NB4 (cell line): ENCODE measurements at regions not wholly inside any gene's neighbourhood (a gene's known extent, or its start where the extent isn't known, plus 50 kb on each side); places are given as distances from the start of the nearest gene placed in this dataset.

Experiments
- DNase-seq: peaks from one replicate; pipeline ENCODE4 v3.0.0; 2010; ENCODE audit warnings: low read depth
- H3K4me3 ChIP-seq: one replicate; pipeline ENCODE4 v1.5.1; 2011; ENCODE audit warnings: mild to moderate bottlenecking, low read depth, low read length, moderate library complexity
- MAX ChIP-seq: IDR thresholded peaks from 2 replicates; pipeline ENCODE4 v1.6.1; 2011; ENCODE audit warnings: low read depth, low read length
- MYC ChIP-seq: IDR thresholded peaks from 2 replicates; pipeline ENCODE4 v1.6.1; 2011; ENCODE audit warnings: low read depth, low read length
- POLR2A ChIP-seq: IDR thresholded peaks from 2 replicates; pipeline ENCODE4 v1.6.1; 2011; ENCODE audit warnings: mild to moderate bottlenecking; ENCODE audit not compliant: insufficient read length; ENCODE audit errors: extremely low read depth
- TF ChIP-seq, protein P1 (sequence below): IDR thresholded peaks from one replicate; pipeline ENCODE4 v1.5.1; 2012; ENCODE audit warnings: low read depth, low read length

- TF ChIP-seq MYC (no peak), POLR2A (no peak), MAX (no peak)
- TF ChIP-seq, protein P1, sequence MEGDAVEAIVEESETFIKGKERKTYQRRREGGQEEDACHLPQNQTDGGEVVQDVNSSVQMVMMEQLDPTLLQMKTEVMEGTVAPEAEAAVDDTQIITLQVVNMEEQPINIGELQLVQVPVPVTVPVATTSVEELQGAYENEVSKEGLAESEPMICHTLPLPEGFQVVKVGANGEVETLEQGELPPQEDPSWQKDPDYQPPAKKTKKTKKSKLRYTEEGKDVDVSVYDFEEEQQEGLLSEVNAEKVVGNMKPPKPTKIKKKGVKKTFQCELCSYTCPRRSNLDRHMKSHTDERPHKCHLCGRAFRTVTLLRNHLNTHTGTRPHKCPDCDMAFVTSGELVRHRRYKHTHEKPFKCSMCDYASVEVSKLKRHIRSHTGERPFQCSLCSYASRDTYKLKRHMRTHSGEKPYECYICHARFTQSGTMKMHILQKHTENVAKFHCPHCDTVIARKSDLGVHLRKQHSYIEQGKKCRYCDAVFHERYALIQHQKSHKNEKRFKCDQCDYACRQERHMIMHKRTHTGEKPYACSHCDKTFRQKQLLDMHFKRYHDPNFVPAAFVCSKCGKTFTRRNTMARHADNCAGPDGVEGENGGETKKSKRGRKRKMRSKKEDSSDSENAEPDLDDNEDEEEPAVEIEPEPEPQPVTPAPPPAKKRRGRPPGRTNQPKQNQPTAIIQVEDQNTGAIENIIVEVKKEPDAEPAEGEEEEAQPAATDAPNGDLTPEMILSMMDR, result no peak
- DNase-seq, result no peak
- no peak overlapping the region for H3K4me3 ChIP-seq
Observed at GRCh38 chr6:8948733-8949132, 513.4 kb upstream of the SLC35B3 start.

DNA sequence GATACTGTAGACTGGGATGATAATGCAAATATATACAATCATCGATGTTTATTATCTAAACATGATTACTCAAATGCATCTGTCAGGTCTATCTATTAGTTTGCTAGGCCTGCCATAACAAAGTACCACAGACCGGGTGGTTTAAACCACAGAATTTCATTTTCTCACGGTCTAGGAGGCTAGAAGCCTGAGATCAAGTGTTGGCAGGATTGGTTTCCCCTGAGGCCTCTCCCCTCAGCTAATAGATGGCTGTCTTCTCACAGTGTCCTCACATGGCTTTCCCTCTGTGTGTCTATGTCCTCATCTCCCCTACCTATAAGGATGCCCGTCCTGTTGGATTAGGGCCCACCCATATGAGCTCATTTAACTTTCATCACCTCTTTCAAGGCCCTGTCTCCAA lies 512.6 kb upstream of the SLC35B3 start:
- H3K4me3 ChIP-seq, result no peak overlapping the region
- no peak for DNase-seq
- TF ChIP-seq POLR2A, result no peak
- no peak for TF ChIP-seq MYC
- TF ChIP-seq MAX, result no peak
- TF ChIP-seq, protein P1, result no peak

DNA sequence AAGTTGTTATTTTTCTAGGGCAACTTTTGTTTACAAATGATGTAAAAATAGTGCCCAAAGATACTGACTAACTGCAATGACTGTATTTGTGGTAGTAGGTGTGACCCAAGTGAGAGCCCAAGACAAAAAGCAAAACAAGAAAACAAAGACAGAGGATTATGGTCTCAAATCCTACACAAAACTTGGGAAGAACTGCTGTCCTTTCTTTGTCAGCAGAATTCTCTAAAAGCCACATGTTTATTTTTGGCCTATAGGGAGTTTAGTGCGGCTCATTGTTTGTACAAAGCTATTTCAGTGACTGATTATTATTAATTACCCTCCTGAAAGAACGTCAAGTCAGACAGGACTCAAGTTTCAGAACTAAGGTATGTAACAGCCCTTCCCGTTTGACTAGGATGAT lies 509.2 kb upstream of the SLC35B3 start:
- no peak for DNase-seq
- TF ChIP-seq, protein P1, result no peak
- TF ChIP-seq MAX (no peak), MYC (no peak), POLR2A (no peak)
- no peak overlapping the region for H3K4me3 ChIP-seq

- TF ChIP-seq, protein P1, result no peak
- no peak for TF ChIP-seq MAX
- no peak for TF ChIP-seq MYC
- no peak for DNase-seq
- H3K4me3 ChIP-seq, result no peak overlapping the region
Observed at GRCh38 chr6:8943073-8943472, 507.7 kb upstream of the SLC35B3 start.

GRCh38 chr6:8941577-8941976 lies 506.2 kb upstream of the SLC35B3 start:
- H3K4me3 ChIP-seq, result no peak overlapping the region
- no peak for DNase-seq
- TF ChIP-seq MYC (no peak), MAX (no peak), POLR2A (no peak)
- TF ChIP-seq, protein P1, result no peak

DNA sequence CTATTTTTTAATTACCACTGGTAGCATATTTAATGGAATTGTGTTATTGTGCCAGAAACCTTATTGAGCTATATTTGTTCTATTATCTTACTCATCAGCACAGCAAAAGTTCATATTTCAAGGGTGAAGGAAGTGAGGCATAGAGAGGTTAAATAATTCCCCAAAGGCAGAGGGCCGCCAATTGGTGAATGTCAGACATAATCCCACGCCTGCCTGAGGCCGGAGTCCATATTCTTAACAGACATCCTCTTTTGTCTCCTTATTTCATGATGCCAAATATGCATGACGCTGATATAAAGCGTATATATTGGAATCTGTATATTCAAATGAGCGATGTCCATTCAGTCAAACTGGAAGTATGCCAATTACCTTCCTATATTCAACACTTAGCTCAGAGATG lies 505.0 kb upstream of the SLC35B3 start:
- no peak overlapping the region for H3K4me3 ChIP-seq
- DNase-seq, result no peak
- TF ChIP-seq POLR2A, result no peak
- no peak for TF ChIP-seq MYC
- TF ChIP-seq, protein P1, result no peak
- TF ChIP-seq MAX, result no peak
